EH (cell line): ENCODE measurements at regions not wholly inside any gene's neighbourhood (a gene's known extent, or its start where the extent isn't known, plus 50 kb on each side); places are given as distances from the start of the nearest gene placed in this dataset.
"Not testable (repeated sequence)": the region's sequence is repeated elsewhere in the genome, so short reads cannot be mapped to it uniquely, and the experiment has no call there.

Source experiments
- DNase-seq: peaks from one replicate; pipeline ENCODE4 v3.0.0-alpha.2; 2015; ENCODE audit warnings: low read depth

DNA sequence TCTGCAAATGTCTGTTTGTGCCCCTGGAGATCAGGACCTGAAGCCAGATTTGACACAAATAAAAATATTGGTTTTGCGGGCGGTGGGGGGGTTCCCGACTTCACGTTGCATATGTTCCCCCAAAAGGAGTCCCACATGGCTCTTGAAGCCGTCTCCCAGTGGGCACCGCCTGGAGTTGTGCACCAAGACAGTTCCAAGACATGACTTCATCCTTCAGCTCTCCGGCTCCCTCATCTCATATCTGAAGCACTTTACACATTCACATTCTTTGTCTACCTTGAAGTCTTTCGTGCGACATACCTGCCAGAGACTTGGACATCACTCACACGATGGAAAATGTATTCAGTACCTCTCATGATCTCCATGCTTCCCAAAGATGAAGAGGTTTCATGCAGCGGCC is 362.8 kb upstream of the FOXK1 start:
- no peak for DNase-seq

DNA sequence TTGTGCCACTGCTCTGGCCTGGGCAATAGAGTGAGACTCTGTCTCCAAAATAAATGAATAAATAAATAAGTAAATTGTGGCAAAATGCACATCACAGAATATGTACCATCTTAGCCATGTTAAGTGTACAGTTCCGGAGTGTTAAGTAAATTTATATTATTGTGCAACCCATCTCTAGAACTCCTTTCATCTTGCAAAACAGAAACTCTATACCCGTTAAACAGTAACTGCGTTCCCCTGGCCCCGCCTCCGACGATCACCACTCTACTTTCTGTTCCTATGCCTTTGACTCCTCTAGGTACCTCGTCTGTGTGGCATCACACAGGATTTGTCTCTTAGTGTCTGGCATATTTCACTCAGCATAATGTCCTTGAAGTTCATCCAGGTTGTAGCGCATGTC is 356.4 kb upstream of the FOXK1 start:
- DNase-seq = no peak

DNA sequence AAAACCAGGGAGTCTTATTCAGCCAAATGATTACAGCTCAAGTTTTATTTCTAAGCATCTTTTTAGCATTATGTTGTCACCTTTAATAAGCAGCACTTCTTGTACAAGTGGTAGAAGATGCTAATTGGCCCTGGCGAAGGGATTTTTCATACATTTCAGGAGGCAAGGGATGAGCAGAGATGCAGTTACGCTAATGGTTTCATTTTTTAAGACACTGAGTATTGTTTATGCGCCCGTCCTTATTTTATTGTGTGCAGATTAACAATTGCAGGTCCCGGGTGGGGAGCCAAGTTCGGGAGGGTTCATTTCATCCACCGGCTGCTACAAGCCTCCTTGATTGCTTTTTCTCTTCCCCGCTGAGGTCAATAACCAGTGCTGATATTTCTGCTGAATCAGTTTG is 350.4 kb upstream of the FOXK1 start:
- no peak for DNase-seq

DNA sequence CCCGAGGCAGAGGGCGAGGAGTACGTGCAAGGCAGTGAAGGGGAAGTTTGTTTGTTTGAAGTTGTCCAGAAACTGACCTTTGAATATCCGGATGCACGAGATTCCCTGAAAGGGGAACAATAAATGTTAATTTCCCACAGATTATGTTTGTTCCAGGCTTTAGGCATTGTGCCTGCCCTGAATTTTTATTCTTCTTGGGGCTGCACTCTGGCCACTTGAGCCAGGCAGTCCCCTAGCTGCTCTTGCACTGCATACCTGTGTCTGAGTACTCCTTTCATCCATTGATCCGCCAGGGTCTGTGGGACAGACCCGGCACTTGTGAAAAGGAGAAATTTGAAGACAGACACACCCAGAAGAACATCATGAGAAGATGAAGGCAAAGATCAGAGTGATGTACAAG is 343.5 kb upstream of the FOXK1 start:
- DNase-seq = no peak

DNA sequence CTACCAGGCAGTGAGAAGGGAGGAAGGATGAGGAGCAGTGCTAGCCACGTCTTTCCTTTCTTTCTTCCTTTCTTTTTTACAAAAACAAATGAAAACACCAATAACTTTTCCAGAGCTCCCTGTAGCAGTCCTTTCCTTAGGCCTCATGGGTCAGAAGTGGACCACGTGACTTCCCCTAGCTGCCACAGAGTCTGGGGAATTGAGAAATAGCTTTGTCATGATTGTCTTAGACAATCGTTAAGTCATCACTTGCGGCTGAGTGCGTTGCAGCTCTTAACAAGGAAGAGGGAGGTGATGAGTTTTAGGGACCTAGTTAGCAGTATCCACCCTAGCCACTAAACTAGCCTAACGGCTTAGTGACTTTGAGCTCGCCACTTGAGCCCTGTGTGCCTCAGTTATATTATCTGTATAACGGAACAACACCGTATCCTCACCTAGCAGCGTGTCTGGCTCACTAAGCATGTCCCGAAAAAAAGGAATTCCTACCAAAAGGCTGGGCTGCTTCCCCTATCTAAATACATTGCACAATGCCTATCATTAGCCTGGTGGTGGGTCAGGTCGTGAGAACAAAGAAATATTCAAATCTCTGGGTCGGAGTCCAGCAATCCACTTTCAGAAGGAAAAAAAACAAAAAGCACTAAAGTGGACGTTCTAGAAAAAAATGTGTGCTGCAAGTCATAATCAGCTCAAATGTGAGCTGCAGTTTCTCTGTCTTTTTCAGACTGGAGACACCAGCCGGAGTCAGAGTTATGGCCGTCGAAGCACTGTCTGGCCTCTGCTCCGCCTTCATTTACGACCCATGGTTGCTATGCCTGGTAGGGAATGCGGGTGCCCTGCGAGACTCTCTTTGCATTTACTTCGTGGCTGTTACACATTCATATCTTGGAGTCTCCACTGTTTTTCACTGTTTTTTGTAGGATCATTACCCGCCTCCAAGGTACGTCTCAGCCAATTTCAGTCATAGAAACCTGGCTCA is 338.5 kb upstream of the FOXK1 start:
- no peak for DNase-seq

DNA sequence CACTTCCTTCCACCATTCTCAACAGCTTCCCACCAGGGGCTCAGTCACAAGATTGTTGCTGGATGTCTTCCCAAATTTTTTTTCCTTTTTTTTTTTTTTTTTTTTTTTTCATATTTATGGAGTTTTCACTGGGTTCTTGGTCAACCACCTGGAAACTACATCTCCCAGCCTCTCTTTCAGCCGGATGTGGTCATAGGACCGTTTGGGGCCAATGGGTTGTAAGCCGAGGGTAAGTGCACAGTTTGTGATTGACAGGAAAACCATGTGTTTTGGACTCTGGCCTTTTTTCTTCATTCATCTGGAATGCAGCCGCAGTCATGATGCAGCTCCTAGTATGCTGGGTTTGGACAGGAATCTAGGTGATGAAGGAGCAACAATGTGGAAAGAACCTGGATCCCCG is 337.1 kb upstream of the FOXK1 start:
- no peak for DNase-seq

DNA sequence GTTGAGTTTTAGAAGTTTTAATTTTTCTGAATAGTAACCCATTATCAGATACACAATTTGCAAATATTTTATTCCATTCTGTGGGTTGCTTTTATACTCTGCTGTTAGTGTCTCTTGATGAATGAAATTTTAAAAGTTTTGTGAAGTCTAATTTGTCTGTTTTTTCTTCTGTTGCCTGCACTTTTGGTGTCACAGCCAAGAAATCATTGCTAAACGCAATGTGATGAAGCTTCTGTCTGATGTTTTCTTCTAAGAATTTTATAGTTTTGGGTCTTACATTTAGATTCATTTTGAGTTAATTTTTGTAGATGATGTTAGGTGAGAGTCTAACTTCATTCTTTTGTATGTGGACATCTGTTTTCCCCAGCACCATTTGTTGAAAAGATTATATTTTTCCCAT is 330.0 kb upstream of the FOXK1 start:
- DNase-seq = no peak

DNA sequence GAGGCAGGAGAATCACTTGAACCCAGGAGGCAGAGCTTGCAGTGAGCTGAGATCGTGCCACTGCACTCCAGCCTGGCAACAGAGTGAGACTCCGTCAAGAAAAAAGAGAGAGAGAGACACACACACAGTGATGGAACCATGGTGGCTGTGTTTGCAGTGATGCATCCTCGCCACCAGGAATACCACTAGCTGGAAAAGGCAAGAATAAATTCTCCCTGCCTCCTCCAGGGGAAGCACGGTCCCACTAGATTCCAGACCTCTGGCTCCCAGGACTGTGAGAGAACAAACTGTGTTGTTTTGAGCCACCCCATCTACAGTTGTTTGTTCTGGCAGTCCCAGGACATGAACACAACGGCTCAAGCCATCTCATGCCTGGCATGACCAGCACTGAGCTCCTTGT is 320.3 kb upstream of the FOXK1 start:
- no peak for DNase-seq

DNA sequence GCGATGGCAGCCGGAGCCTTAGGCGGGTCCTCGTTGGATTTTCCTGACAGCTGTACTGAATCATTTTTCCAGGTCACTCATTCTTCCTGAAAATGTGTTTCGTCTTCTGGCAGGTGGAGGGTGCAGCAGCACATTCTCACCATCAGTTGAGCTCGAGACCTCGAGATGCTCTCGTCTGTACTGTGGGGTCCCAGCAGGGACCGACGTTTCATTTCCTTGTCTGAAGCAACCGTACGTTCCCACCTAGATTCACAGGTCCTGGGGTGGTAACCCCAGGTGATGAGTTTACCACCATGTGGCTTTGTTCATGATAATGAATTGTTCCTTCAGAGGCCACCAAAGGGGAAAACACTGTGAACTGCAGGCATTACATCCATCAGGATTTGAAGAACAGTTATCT is 298.5 kb upstream of the FOXK1 start:
- no peak for DNase-seq

DNA sequence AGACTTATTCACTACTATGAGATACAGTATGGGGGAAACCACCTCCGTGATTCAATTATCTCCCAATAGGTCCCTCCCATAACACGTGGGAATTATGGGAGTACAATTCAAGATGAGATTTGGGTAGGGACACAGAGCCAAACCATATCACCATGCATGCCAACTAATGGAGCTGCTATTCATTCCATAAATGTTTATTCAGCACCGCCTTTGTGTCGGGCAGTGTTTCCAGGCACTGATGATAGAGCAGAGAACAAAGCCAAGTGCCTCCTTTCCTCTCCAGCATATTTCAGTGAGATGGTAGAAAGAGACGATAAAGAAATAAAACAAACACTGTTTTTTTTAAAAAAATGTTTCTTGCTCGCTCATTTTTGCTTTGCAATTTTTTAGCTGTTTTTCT is 295.9 kb upstream of the FOXK1 start:
- no peak for DNase-seq

DNA sequence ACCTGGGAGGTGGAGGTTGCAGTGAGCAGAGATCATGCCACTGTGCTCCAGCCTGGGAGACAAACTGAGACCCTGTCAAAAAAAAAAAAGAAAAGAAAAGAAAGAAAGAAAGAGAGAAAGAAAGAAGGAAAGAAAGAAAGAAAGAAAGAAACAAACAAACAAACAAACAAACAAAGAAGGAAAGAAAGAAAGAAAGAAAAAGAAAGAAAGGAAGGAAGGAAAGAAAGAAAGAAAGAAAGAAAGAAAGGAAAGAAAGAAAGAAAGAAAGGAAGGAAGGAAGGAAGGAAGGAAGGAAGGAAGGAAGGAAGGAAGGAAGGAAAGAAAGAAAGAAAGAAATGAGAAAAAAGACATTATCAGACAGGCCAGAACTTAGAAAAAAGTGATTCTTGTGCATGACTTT is 291.0 kb upstream of the FOXK1 start:
- not testable (repeated sequence) for DNase-seq

DNA sequence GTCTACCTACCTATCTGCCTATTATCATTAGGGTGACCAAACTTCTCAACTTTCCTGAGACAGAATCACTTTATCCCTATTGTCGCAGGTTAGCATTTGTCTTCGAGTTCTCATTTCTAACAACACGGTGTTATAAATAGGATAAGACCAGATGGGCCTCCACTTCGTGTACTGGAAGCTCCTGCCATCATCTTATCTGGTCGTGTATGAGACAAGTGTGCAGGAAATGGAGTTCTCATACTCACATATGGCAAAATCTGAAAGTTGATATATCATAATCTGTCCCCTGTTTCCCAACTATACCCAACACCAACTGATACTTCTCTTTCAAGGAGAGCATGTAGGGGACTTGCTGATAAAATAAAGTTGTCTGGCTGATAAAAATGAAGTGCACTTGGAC is 287.4 kb upstream of the FOXK1 start:
- no peak for DNase-seq

DNA sequence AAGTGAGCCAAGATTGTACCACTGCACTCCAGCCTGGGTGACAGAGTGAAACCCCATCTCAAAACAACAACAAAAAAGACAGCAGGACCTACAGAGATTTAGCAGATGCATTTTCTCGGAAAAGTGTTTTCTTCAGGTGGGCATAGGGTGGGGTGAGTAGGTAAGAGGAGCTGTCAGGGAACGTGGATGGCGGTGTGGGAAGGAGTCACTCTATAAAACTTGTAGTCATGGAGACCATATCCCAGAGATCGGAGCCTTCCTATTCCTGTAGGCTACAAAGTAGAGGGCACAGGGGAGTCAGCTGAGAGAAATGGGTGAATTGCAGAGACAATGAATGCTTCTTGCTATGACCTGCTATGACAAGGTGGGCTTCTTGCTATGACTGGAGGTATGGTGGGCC is 283.0 kb upstream of the FOXK1 start:
- DNase-seq = no peak

DNA sequence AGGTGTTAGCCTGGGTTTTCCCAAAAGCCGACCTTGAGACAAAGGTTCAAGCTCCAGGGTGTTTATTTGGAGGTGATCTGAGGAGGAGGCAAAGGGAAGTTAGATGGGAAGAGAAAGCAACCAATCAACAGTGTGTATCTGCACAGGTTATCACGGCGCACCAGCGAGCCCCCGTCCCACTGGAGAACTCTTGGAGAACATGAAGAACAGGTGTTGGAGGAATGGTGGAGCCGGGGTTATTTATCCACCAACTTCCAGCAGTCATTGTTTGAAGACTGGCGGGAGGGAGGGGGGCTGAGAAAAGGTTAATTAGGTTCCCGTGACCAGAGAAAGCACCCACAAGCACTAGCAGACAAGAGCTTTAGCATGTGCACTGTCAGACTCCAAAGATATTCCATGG is 282.5 kb upstream of the FOXK1 start:
- no peak for DNase-seq

DNA sequence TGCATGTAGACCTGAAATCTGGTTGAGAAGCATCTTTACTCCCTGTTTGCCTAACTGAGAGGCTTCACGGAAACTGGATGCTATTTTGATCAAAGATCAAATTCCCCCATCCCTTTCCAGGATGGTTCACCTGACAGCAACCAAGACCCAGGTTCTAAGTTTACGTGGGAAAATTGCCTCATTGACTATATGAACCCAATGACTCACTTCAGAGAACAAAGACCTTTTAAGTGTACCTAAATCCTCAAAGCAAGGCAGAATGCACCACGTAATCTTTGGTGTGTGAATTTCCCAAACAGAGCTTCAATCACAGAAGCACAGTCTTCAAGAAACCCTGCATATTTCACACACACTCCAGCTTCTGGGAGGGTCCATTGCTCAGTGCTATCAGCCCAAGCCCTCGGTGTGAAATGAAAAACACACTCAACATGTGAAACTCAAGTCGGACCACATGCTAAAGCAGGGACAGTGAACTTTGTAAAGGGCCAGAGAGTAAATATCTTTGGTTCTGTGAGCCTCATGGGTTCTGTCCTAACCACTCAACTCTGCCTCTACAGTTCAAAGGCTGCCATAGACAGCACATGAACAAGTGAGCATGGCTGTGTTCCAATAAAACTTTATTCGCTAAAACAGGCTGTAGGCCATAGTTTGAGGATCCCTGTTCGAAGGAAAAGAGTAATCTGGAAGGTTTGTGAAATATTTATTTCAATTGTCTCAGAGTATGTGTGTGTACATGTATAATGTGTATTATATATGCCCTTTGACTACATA is 275.6 kb upstream of the FOXK1 start:
- DNase-seq = no peak

DNA sequence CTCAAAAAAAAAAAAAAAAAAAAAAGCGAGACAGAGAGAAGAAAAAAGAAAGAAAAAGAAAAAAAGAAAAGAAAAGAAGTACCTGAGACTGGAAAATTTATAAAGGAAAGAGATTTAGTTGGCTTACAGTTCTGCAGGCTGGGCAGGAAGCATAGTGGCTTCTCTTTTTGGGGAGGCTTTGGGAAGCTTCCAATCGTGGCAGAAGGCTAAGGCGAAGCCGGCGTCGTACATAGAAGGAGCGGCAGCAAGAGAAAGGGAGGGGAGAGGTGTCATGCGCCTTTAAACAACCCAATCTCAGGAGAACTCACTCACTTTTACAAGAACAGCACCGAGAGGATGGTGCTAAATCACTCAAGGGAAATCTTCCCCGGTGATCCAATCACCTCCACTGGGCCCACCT is 272.1 kb upstream of the FOXK1 start:
- no peak for DNase-seq

DNA sequence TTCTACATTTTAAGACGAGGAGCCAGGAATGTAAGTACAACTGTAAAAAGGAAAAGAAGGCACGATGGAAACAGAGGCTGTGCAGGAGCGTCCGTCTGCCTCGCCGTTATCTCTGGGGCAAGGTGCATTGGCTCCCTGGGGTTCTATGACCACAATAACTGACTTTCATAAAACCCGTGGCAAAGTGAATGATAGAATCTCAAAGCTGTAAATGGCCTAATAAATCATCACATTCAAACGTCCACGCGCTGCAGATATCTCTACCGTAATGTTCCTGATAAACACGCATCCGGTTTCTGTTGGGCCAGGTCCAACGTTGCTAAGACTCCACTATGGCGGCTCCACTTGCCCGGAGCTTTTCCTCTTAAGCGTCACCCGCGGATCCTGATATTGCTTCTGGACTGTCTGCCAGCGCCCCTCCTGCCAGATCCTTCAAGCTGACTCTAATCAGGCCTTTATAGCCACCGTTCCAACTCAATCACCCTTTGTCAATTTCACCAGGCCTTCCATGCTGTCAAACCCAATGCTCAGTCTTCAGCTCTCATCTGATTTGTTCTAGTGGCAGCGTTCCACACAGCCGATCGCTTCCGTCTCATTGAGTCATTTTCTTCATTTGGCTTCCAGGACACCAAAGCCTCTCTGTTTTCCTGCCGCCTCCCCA is 265.6 kb upstream of the FOXK1 start:
- no peak for DNase-seq

DNA sequence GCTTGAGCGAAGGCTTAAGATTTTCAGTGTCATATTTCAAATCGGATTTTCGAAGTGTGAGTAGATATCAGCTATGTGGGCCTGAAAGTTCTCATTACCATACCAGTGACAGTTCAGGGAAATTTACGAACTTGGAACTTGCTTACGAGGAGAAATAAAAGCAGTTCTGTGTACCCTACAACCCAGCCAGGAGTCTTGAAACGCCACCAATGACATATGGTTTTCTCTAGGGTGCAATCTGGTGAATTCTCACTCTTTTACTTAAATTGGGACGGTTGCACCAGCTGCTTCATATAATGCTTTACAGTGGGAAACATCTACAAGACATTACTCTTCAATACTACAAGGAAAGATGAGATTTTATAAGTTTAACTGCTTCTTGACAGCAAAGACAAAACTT is 253.6 kb upstream of the FOXK1 start:
- DNase-seq = no peak

DNA sequence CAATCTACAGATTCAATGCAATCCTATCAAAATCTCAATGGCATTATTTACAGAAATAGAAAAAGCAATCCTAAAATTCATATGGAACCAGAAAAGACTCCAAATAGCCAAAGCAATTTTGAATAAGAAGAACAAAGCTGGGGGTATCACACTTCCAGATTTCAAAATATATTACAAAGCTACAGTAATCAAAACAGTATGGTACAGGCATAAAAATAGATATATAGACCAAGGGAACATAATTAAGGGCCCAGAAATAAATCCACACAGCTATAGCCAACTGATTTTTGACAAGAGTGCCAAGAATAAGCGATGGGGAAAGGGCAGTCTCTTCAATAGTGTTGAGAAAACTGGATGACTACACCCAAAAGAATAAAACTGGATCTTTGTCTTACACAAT is 251.9 kb upstream of the FOXK1 start:
- DNase-seq = no peak

DNA sequence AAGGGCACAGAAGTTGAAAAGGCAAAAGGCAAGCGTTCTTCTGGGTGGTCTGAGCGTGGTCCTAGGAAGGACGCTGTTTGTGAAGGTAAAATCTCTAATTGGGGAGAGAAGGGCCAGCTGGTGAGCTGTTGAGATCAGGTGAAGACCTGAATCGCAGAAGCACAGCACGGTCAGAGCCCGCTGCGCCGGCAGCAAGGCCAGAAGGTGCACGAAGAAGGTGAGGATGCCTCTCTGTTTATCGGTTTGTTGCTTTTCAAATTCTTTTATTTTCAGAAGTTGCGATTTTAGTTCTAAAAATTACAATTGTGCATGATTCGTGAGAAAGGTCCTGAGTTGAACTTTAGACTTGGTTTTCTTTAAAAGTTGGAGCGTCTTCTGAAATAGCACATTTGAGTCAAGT is 247.8 kb upstream of the FOXK1 start:
- no peak for DNase-seq

DNA sequence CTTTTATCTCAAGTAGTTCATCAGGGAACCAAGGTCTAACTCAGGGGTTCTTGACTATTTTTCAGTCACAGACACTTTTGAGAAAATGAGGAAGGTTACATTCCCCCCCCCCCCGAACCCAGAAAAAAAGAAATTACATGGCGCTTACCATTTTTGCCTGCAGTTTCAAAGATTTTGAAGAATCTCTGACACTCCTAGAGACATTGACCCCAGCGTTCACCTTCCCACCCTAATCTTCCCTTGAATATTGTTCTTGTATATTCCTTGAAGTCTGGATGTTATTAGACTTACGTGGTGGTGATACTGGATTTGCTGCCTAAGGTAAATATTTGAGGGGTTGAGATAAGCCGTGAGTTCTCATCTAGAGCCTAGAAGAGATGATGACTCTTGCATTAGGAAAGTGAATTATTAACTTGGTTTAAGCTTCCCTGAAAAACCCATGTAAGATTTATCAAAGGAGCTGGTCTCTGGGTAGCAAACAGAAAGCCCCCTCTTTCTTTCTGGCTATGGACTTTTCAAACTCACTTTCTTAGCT is 245.7 kb upstream of the FOXK1 start:
- DNase-seq = no peak

DNA sequence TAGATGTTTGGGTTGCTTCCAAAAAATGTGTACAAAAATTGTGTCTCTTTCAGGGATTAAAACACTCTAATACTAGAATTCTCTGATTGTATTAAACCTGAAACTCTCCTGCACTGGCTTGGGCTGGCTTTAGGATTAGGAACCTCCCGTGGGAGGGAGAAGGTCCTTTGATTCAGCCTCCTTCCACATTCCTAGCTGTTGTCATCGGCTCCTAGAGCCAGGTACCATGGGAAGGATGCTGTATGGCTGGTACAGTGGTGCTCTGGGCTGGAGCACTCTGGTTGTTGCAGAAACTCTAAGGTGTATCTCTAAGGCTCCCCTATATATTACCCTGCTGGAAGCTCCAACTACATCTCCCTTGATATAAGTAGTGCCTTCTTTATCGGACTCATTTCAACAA is 245.2 kb upstream of the FOXK1 start:
- no peak for DNase-seq

DNA sequence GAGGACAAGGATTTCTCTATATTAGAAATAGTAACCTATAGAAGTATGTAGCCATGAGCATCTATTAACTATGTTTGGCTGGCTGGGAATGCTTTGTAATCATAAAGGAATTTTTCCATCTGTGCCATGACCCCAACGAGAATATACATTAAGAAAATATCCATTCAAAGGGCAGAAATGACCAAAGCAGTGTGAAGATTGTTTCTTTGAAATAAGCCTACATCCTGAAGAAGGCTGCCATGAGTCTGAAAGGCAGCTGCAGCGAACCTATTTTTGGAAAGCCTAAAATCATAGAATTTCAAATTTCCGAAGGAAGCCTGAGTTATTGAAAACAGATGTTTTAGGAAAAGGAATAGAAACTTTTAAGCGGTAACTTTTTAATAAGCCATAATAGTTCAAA is 244.2 kb upstream of the FOXK1 start:
- DNase-seq = no peak
